ENCODE measurements at regions not wholly inside any gene's neighbourhood (a gene's known extent, or its start where the extent isn't known, plus 50 kb on each side); places are given as distances from the start of the nearest gene placed in this dataset.
A peak's percentile ranks its signal among the peaks of the same experiment; 100 is the strongest.

DNA sequence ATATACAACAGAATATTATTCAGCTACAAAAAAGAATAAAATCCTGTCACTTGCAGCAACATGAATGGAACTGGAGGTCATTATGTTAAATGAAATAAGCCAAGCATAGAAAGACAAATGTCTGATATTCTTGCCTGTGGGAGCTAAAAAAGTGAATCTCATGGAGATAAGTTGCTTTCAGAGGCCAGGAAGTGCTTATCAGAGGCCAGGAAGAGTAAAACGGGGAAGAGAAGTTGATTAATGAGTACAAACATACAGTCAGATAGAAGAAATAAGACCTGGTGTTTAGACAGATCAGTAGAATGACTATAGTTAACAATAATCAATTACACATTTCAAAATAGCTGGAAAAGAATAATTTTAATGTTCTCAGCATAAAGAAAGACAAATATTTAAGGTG, 54.4 kb upstream of the CPHXL start:
- Histone ChIP-seq H2BK15ac (replicated peaks; ENCODE audit: low read depth) (no peak overlapping the region), H3K23ac (ENCODE audit: low read length) (no peak overlapping the region), H4K5ac (ENCODE audit: low read length) (no peak overlapping the region), H3K79me2 (ENCODE audit: control insufficient read depth, insufficient read depth, low read length) (no peaks in the 10 kb centered on the region), H3K4me2 (ENCODE audit: low read length) (no peak overlapping the region), H3K27me3 (ENCODE audit: insufficient read depth, low read length, poor library complexity) (no peaks in the 10 kb centered on the region), H4K8ac (ENCODE audit: low read depth, low read length) (no peak overlapping the region), H3K9ac (ENCODE audit: low read length) (no peak overlapping the region), H3K36me3 (ENCODE audit: control insufficient read depth, insufficient read depth, low read length) (no peaks in the 10 kb centered on the region), H3K18ac (ENCODE audit: low read length) (no peak overlapping the region), H3K4me3 (ENCODE audit: low read length) (no peak overlapping the region), H3K4ac (ENCODE audit: low read depth, low read length) (no peak overlapping the region), H3K4me1 (ENCODE audit: control insufficient read depth, low read depth, low read length) (no peaks in the 10 kb centered on the region), H3K27ac (ENCODE audit: low read depth, low read length) (no peak overlapping the region), H3K56ac (ENCODE audit: low read length) (no peak overlapping the region), H2BK120ac (ENCODE audit: low read depth, low read length) (no peak overlapping the region), H2BK5ac (ENCODE audit: low read length) (no peak overlapping the region), H3K79me1 (ENCODE audit: low read length) (no peaks in the 10 kb centered on the region), H2AK5ac (ENCODE audit: low read length) (no peak overlapping the region)
- no peak for DNase-seq
- WGBS (ENCODE audit: extremely low coverage, insufficient coverage, low lambda C conversion rate), result no CpG with 5 or more reads among the region's 1 CpG

GRCh38 chr16:75781683-75782343, 55.5 kb upstream of the CPHXL start:
- DNase-seq, result no peak
- Histone ChIP-seq H3K79me1 (ENCODE audit: low read length) (no peaks in the 10 kb centered on the region), H4K8ac (ENCODE audit: low read depth, low read length) (no peak overlapping the region), H3K4me2 (ENCODE audit: low read length) (no peak overlapping the region), H3K27ac (ENCODE audit: low read depth, low read length) (no peak overlapping the region), H3K23ac (ENCODE audit: low read length) (no peak overlapping the region), H3K4ac (ENCODE audit: low read depth, low read length) (no peak overlapping the region), H4K5ac (ENCODE audit: low read length) (no peak overlapping the region), H3K36me3 (ENCODE audit: control insufficient read depth, insufficient read depth, low read length) (no peaks in the 10 kb centered on the region), H3K4me3 (ENCODE audit: low read length) (no peak overlapping the region), H2BK5ac (ENCODE audit: low read length) (no peak overlapping the region), H2BK15ac (replicated peaks; ENCODE audit: low read depth) (no peak overlapping the region), H3K56ac (ENCODE audit: low read length) (no peak overlapping the region), H3K9ac (ENCODE audit: low read length) (no peak overlapping the region), H3K18ac (ENCODE audit: low read length) (no peak overlapping the region), H3K79me2 (ENCODE audit: control insufficient read depth, insufficient read depth, low read length) (no peaks in the 10 kb centered on the region), H2AK5ac (ENCODE audit: low read length) (no peak overlapping the region), H3K4me1 (ENCODE audit: control insufficient read depth, low read depth, low read length) (no peaks in the 10 kb centered on the region), H2BK120ac (ENCODE audit: low read depth, low read length) (no peak overlapping the region), H3K27me3 (ENCODE audit: insufficient read depth, low read length, poor library complexity) (no peaks in the 10 kb centered on the region)
- no CpG with 5 or more reads among the region's 5 CpGs for WGBS (ENCODE audit: extremely low coverage, insufficient coverage, low lambda C conversion rate)

DNA sequence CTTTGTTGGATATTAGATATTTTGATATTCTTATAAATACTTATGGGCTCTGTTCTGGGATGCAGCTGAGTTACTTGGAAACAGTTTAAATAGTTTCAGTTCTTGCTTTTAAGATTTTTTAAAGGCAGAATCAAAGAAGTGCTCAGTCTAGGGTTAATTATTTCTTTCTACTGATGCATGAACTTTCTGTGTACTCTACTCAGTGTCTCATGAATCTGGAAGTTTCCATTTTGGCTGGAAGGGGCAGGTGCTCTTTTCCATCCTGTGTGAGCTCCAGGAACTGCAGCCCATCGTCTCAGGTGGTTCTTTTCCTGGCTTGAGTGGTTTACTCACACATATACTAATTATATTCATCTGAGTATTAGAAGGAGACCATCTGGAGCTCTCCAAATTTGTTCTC, 61.1 kb upstream of the CPHXL start:
- Histone ChIP-seq H3K79me2 (ENCODE audit: control insufficient read depth, insufficient read depth, low read length) (no peaks in the 10 kb centered on the region), H3K36me3 (ENCODE audit: control insufficient read depth, insufficient read depth, low read length) (no peaks in the 10 kb centered on the region), H3K4me1 (ENCODE audit: control insufficient read depth, low read depth, low read length) (no peaks in the 10 kb centered on the region), H4K5ac (ENCODE audit: low read length) (no peak overlapping the region), H2BK120ac (ENCODE audit: low read depth, low read length) (no peak overlapping the region), H3K79me1 (ENCODE audit: low read length) (no peaks in the 10 kb centered on the region), H3K4me2 (ENCODE audit: low read length) (no peak overlapping the region), H3K18ac (ENCODE audit: low read length) (no peak overlapping the region), H3K4me3 (ENCODE audit: low read length) (no peak overlapping the region), H3K9ac (ENCODE audit: low read length) (no peak overlapping the region), H2BK5ac (ENCODE audit: low read length) (no peak overlapping the region), H3K27me3 (ENCODE audit: insufficient read depth, low read length, poor library complexity) (no peaks in the 10 kb centered on the region), H2AK5ac (ENCODE audit: low read length) (no peak overlapping the region), H3K56ac (ENCODE audit: low read length) (no peak overlapping the region), H3K4ac (ENCODE audit: low read depth, low read length) (no peak overlapping the region), H4K8ac (ENCODE audit: low read depth, low read length) (no peak overlapping the region), H2BK15ac (replicated peaks; ENCODE audit: low read depth) (no peak overlapping the region), H3K23ac (ENCODE audit: low read length) (no peak overlapping the region), H3K27ac (ENCODE audit: low read depth, low read length) (no peak overlapping the region)
- no peak for DNase-seq
- no CpG with 5 or more reads among the region's 1 CpG for WGBS (ENCODE audit: extremely low coverage, insufficient coverage, low lambda C conversion rate)

GRCh38 chr16:75789237-75789636, 62.9 kb upstream of the CPHXL start:
- no CpG with 5 or more reads among the region's 4 CpGs for WGBS (ENCODE audit: extremely low coverage, insufficient coverage, low lambda C conversion rate)
- no peaks in the 10 kb centered on the region for H3K27me3 ChIP-seq (ENCODE audit: insufficient read depth, low read length, poor library complexity)

DNA sequence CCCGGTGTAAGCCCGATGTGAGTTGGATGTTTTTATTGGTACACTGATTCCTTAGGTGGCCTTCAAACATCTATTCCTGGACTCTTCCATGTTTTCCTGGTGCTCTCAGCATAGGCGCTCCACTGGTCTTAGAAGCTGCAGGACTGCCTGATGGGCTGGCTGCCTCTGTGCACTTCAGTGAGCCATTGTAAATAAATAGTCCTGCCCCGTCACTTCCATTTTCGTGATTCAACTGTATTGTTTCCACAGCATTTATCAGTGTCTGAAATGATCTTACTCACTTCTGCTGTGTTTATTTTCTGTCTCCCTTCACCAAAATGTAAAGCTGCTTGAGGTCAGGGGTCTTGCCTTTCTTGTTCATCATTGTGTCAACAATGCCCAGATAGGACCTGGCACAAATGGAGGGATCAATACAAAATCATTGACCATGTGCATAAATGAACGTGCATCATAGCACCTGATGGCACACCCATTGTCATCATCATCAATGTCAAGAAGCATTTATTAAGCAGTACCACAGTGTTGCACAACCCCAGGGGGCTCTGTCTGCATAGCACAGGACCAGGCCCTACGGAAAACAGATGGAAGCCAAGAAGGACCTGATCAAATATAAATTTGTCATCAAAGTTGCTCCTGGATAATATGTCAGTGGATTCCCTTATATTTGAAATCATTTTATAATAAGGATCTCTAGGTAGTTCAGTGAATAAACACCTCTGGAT, 66.6 kb upstream of the CPHXL start:
- Histone ChIP-seq H3K4me3 (ENCODE audit: low read length) (no peak overlapping the region), H3K36me3 (ENCODE audit: control insufficient read depth, insufficient read depth, low read length) (no peaks in the 10 kb centered on the region), H2BK120ac (ENCODE audit: low read depth, low read length) (no peak overlapping the region), H3K79me2 (ENCODE audit: control insufficient read depth, insufficient read depth, low read length) (no peaks in the 10 kb centered on the region), H3K9ac (ENCODE audit: low read length) (no peak overlapping the region), H3K4me2 (ENCODE audit: low read length) (no peak overlapping the region), H2BK15ac (replicated peaks; ENCODE audit: low read depth) (no peak overlapping the region), H4K5ac (ENCODE audit: low read length) (no peak overlapping the region), H3K4me1 (ENCODE audit: control insufficient read depth, low read depth, low read length) (no peaks in the 10 kb centered on the region), H3K27me3 (ENCODE audit: insufficient read depth, low read length, poor library complexity) (no peaks in the 10 kb centered on the region), H2AK5ac (ENCODE audit: low read length) (no peak overlapping the region), H3K18ac (ENCODE audit: low read length) (no peak overlapping the region), H3K79me1 (ENCODE audit: low read length) (no peaks in the 10 kb centered on the region), H2BK5ac (ENCODE audit: low read length) (no peak overlapping the region), H3K27ac (ENCODE audit: low read depth, low read length) (no peak overlapping the region), H3K56ac (ENCODE audit: low read length) (no peak overlapping the region), H3K4ac (ENCODE audit: low read depth, low read length) (no peak overlapping the region), H4K8ac (ENCODE audit: low read depth, low read length) (no peak overlapping the region), H3K23ac (ENCODE audit: low read length) (no peak overlapping the region)
- no CpG with 5 or more reads among the region's 7 CpGs for WGBS (ENCODE audit: extremely low coverage, insufficient coverage, low lambda C conversion rate)
- no peak for DNase-seq

More at GRCh38 chr16:75789237-75789636, 62.9 kb upstream of the CPHXL start:
- H3K18ac ChIP-seq (ENCODE audit: low read length), result no peak overlapping the region
- H3K9ac ChIP-seq (ENCODE audit: low read length), result no peak overlapping the region
- H2BK15ac ChIP-seq (replicated peaks; ENCODE audit: low read depth), result peak overlapping the region; percentile 74
- H3K23ac ChIP-seq (ENCODE audit: low read length), result no peak overlapping the region
- H2BK5ac ChIP-seq (ENCODE audit: low read length), result no peak overlapping the region
- no peak overlapping the region for H4K5ac ChIP-seq (ENCODE audit: low read length)
- no peak overlapping the region for H3K4ac ChIP-seq (ENCODE audit: low read depth, low read length)
- no peak overlapping the region for H4K8ac ChIP-seq (ENCODE audit: low read depth, low read length)
- H3K36me3 ChIP-seq (ENCODE audit: control insufficient read depth, insufficient read depth, low read length), result no peaks in the 10 kb centered on the region
- no peak overlapping the region for H3K27ac ChIP-seq (ENCODE audit: low read depth, low read length)
- H2BK120ac ChIP-seq (ENCODE audit: low read depth, low read length), result no peak overlapping the region
- no peaks in the 10 kb centered on the region for H3K4me1 ChIP-seq (ENCODE audit: control insufficient read depth, low read depth, low read length)
- H3K79me2 ChIP-seq (ENCODE audit: control insufficient read depth, insufficient read depth, low read length), result no peaks in the 10 kb centered on the region
- H3K79me1 ChIP-seq (ENCODE audit: low read length), result no peaks in the 10 kb centered on the region
- no peak overlapping the region for H3K4me2 ChIP-seq (ENCODE audit: low read length)
- no peak overlapping the region for H3K4me3 ChIP-seq (ENCODE audit: low read length)
- no peak overlapping the region for H3K56ac ChIP-seq (ENCODE audit: low read length)
- no peak overlapping the region for H2AK5ac ChIP-seq (ENCODE audit: low read length)
- peak; percentile 55 for DNase-seq
